Esophagus (tissue), 2 donors: ENCODE measurements at regions not wholly inside any gene's neighbourhood (a gene's known extent, or its start where the extent isn't known, plus 50 kb on each side); places are given as distances from the start of the nearest gene placed in this dataset.
"Not testable (repeated sequence)": the region's sequence is repeated elsewhere in the genome, so short reads cannot be mapped to it uniquely, and the experiment has no call there.

Experiments
- H3K27ac ChIP-seq, 2 donors: one replicate each; pipeline ENCODE4 v1.5.1; 2013; ENCODE audit warnings: low read depth in 2 of 2, mild to moderate bottlenecking in 2 of 2, inconsistent platforms in 1 of 2, low read length in 1 of 2, moderate library complexity in 1 of 2
- H3K27me3 ChIP-seq, 2 donors: one replicate each; pipeline ENCODE4 v1.6.1; 2013; ENCODE audit warnings: low read length in 2 of 2, control low read depth in 1 of 2, mild to moderate bottlenecking in 1 of 2; ENCODE audit not compliant: insufficient read depth in 2 of 2, control insufficient read depth in 1 of 2
- H3K36me3 ChIP-seq, 2 donors: one replicate each; pipeline ENCODE4 v1.6.1; 2013; ENCODE audit warnings: low read length in 1 of 2; ENCODE audit not compliant: control insufficient read depth in 2 of 2, insufficient read depth in 2 of 2
- H3K4me1 ChIP-seq, 2 donors: one replicate each; pipeline ENCODE4 v1.6.1; 2013; ENCODE audit warnings: low read length in 1 of 2; ENCODE audit not compliant: control insufficient read depth in 2 of 2, insufficient read depth in 2 of 2
- H3K4me3 ChIP-seq, 2 donors: one replicate each; pipeline ENCODE4 v1.5.1; 2013; ENCODE audit warnings: low read length in 2 of 2, mild to moderate bottlenecking in 2 of 2, low read depth in 1 of 2, moderate library complexity in 1 of 2
- H3K9me3 ChIP-seq, 2 donors: one replicate each; pipeline ENCODE4 v1.6.1; 2013; ENCODE audit warnings: mild to moderate bottlenecking in 2 of 2, low read depth in 1 of 2, low read length in 1 of 2, moderate library complexity in 1 of 2; ENCODE audit not compliant: control insufficient read depth in 2 of 2, insufficient read depth in 1 of 2
- WGBS, 2 donors: extraction: QIAGEN DNeasy Blood & Tissue Kit; methylation state at CpG; one replicate each; pipeline ENCODE4 v1.1.7; 2013; 5-methylcytosine and 5-hydroxymethylcytosine counted together
- donor health status: healthy with polysubstance abuse.
- donor health status: Bipolar disorder and iron deficiency.

DNA sequence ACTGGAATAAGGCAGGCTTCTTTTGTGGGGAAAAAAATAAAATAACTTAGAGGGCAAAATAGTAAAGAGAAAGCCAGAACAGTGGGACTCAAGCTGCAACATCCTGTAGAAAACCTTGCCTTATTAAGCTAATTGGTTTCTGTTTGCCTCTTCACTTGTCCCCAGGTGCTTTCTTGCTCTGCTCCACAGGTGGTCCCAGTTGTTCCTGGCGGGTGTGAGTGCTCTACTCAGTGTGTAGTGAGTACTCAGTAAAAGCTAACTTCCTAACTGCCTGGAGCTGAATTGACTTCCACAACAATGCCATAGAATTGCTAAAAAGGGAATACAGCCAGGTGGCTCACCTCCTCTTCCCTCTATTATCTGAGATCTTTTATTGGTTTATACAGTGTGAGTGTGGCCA is 930.2 kb downstream of the C4orf33 start:
- Histone ChIP-seq H3K4me3 (no peak overlapping the region), H3K9me3 (no peaks in the 10 kb centered on the region), H3K4me1 (no peaks in the 10 kb centered on the region), H3K27ac (no peak overlapping the region), H3K36me3 (no peaks in the 10 kb centered on the region), H3K27me3 (no peaks in the 10 kb centered on the region)
- 55 to 75% methylated on average over 1 of the region's 1 CpG for WGBS, 2 donors

DNA sequence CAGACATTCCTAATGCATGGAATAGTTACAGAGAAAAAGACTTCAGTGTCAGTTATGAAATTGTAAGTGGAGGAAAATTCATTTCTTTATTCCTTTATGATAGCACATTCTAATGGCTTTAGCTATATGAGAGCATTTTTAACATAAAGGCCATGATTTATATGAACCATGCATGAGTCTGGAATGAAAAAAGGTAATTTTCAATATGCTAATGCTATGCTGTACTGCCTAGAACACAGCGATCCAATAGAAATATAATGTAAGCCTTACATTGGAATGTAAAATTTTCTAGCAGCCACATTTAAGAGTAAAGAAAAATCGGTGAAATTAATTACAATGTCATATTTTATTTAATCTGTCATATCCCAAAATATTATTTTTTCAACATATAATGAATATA is 932.0 kb downstream of the C4orf33 start:
- Histone ChIP-seq H3K27ac (no peak overlapping the region), H3K36me3 (no peaks in the 10 kb centered on the region), H3K27me3 (no peaks in the 10 kb centered on the region), H3K4me3 (no peak overlapping the region), H3K4me1 (no peaks in the 10 kb centered on the region), H3K9me3 (peaks cover 0 to 2% of the 10 kb centered on the region in 2 donors)
- 78 to 83% methylated on average over 2 of the region's 2 CpGs for WGBS, 2 donors

DNA sequence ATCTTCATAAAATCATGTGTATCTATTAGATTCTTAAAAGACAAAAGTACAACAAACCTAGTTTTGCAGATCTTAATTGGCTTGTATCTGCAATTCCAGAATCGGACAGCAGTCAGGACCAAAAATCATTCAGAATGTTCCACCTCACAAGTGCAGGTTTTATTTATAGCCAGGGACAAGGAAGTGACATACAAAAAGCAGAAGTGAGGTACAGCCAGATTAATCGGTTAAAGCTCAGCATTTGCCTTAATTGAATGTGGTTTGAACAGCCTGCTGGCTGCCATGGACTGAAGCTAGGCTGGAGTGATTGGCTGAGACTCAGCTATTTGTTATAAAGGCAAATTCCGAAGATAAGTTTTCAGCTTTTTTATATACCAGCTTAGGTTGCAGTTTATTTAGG is 932.6 kb downstream of the C4orf33 start:
- H3K4me1 ChIP-seq: no peaks in the 10 kb centered on the region
- no peaks in the 10 kb centered on the region for H3K36me3 ChIP-seq
- H3K27ac ChIP-seq: no peak overlapping the region
- no peaks in the 10 kb centered on the region for H3K27me3 ChIP-seq
- WGBS, 2 donors: 34 to 37% methylated on average over 3 of the region's 3 CpGs
- H3K9me3 ChIP-seq: peaks cover 0 to 2% of the 10 kb centered on the region in 2 donors
- H3K4me3 ChIP-seq: no peak overlapping the region

DNA sequence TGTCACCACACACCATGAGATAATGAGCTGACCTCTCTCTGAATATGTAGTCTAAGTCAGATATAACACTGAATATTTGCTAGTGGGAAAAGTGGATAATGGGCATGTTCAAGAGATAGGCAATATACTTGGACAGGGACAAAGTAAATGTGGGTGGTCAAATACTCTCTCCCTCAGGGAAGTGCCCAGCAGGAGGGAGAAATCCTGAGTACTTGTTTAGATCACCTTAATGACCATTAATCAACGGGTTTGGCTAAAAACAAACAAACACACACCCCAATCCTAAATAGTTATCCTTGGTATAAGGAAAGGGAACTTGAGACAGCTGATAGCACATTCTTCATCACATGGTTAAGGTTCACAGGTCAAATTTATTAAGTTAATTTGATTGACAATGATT is 933.5 kb downstream of the C4orf33 start:
- WGBS, 2 donors: 9 to 14% methylated on average over 1 of the region's 1 CpG
- H3K36me3 ChIP-seq: no peaks in the 10 kb centered on the region
- no peak overlapping the region for H3K4me3 ChIP-seq

DNA sequence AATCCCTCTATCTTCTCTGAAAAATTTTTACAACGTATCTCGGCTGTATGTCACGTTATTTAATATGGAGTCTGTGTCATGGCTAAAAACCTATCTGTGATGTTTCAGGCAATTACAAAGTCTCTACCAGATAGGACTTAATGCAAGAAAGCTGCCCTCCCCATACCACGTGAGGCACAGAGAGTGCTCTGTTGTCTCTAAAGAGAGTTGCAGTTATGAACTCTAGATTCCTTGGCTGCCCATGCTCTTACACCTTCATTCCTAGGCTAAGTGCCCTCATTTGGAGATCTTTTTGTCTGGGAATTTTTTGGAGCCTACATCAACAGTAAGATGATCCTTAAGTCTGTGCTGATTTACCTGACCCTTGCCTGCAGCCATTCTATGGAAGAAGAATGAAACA is 935.9 kb downstream of the C4orf33 start:
- no peak overlapping the region for H3K27ac ChIP-seq
- H3K9me3 ChIP-seq: peaks cover 0 to 2% of the 10 kb centered on the region in 2 donors
- H3K4me3 ChIP-seq: no peak overlapping the region
- WGBS, 2 donors: 90 to 98% methylated on average over 4 of the region's 4 CpGs
- H3K4me1 ChIP-seq: no peaks in the 10 kb centered on the region
- H3K36me3 ChIP-seq: no peaks in the 10 kb centered on the region
- H3K27me3 ChIP-seq: no peaks in the 10 kb centered on the region

More for the DNA sequence above, 933.5 kb downstream of the C4orf33 start:
- no peaks in the 10 kb centered on the region for H3K27me3 ChIP-seq
- H3K9me3 ChIP-seq: peaks cover 0 to 2% of the 10 kb centered on the region in 2 donors
- no peaks in the 10 kb centered on the region for H3K4me1 ChIP-seq
- no peak overlapping the region for H3K27ac ChIP-seq

DNA sequence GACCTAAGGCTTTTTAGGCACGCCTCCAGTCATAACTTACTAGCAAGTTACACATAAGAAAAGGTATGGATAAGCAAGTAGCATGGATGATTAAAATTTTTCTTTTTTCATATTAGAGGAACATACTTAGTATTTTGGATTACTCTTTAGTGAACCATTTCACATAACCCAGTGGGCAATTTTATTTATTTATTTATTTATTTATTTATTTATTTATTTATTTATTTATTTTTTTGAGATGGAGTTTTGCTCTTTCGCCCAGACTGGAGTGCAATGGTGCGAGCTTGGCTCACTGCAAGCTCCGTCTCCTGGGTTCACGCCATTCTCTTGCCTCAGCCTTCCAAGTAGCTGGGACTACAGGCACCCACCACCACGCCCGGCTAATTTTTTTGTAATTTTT is 937.7 kb downstream of the C4orf33 start:
- H3K4me3 ChIP-seq, H3K27ac ChIP-seq, H3K9me3 ChIP-seq, H3K27me3 ChIP-seq, H3K36me3 ChIP-seq, H3K4me1 ChIP-seq: not testable (repeated sequence)
- 95 to 100% methylated on average over 7 of the region's 7 CpGs for WGBS, 2 donors

DNA sequence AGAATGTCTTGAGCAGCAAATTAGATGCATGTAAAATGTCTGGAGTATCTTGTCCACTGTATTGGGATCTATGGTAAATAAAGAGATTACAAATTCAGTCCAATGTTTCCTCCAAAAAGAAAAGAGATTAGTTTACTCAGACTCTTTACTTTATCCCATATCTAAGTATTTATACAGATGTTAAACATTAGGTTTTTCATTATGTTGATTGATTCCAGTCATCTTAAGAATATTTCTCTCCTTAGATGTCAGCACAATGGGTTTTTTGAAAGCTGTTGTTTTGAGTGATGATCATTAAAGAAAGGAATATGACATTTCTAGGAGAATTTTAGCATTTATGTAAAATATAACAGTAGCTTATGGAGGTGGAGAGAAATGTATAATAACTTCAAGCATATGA is 938.9 kb downstream of the C4orf33 start:
- H3K4me1 ChIP-seq: no peaks in the 10 kb centered on the region

DNA sequence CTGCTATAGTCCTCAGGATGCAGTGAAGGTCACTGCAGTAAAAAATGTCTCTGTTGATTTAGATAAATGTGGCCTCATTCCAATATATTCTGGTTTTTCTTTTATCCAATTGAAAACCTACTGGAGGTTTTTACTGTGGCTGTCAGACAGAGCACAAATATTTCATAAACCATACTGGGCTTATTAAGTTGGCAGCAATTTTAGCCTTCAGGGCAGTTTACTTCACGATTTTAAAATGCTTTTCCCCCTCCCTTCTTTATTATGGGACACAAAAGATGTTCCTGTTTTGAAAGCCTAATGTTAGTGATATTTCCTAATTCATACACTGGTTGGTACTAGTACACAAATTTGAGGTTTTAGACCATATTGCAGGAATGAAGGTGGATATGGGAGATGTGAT is 939.4 kb downstream of the C4orf33 start:
- Histone ChIP-seq H3K4me3 (no peak overlapping the region), H3K36me3 (no peaks in the 10 kb centered on the region), H3K27me3 (no peaks in the 10 kb centered on the region), H3K9me3 (peaks cover 0 to 2% of the 10 kb centered on the region in 2 donors), H3K4me1 (no peaks in the 10 kb centered on the region), H3K27ac (no peak overlapping the region)
- WGBS, 2 donors: 9 to 19% methylated on average over 1 of the region's 1 CpG

More for the DNA sequence above, 938.9 kb downstream of the C4orf33 start:
- peaks cover 0 to 2% of the 10 kb centered on the region in 2 donors for H3K9me3 ChIP-seq
- H3K27ac ChIP-seq: no peak overlapping the region
- no peak overlapping the region for H3K4me3 ChIP-seq
- H3K27me3 ChIP-seq: no peaks in the 10 kb centered on the region
- H3K36me3 ChIP-seq: no peaks in the 10 kb centered on the region

DNA sequence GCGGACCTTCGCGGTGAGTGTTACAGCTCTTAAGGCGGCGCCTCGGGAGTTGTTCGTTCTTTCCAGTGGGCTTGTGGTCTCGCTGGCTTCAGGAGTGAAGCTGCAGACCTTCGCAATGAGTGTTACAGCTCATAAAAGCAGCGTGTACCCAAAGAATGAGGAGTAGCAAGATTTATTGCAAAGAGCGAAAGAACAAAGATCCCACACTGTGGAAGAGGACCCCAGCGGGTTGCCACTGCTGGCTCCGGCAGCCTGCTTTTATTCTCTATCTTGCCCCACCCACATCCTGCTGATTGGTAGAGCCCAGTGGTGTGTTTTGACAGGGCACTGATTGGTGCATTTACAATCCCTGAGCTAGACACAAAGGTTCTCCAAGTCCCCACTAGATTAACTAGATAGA is 941.9 kb downstream of the C4orf33 start:
- H3K36me3 ChIP-seq, H3K27me3 ChIP-seq, H3K27ac ChIP-seq, H3K9me3 ChIP-seq, H3K4me3 ChIP-seq, H3K4me1 ChIP-seq: not testable (repeated sequence)
- WGBS, 2 donors: 95 to 97% methylated on average over 13 of the region's 13 CpGs

DNA sequence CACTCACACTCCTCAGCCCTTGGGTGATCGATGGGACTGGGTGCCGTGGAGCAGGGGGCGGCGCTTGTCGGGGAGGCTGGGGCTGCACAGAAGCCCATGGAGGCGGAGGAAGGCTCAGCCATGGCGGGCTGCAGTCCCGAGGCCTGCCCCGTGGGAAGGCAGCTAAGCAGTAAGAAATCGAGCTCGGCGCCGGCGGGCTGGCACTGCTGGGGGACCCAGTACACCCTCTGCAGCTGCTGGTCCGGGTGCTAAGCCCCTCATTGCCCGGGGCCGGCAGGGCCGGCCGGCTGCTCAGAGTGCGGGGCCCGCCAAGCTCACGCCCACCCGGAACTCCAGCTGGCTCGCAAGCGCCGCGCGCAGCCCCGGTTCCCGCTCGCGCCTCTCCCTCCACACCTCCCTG is 942.6 kb downstream of the C4orf33 start:
- H3K4me3 ChIP-seq, H3K27me3 ChIP-seq, H3K27ac ChIP-seq, H3K36me3 ChIP-seq, H3K9me3 ChIP-seq, H3K4me1 ChIP-seq: not testable (repeated sequence)
- WGBS, 2 donors: 92 to 95% methylated on average over 24 to 32 of the region's 32 CpGs
